GM21526 (cell line): ENCODE measurements at regions not wholly inside any gene's neighbourhood (a gene's known extent, or its start where the extent isn't known, plus 50 kb on each side); places are given as distances from the start of the nearest gene placed in this dataset.

Experiments used
- ATAC-seq: cut with Tn5 transposase; IDR thresholded peaks from one replicate; pipeline ENCODE4 v1.9.1; 2021; ENCODE audit warnings: moderate library complexity; ENCODE audit not compliant: unreplicated experiment, low FRiP score

DNA sequence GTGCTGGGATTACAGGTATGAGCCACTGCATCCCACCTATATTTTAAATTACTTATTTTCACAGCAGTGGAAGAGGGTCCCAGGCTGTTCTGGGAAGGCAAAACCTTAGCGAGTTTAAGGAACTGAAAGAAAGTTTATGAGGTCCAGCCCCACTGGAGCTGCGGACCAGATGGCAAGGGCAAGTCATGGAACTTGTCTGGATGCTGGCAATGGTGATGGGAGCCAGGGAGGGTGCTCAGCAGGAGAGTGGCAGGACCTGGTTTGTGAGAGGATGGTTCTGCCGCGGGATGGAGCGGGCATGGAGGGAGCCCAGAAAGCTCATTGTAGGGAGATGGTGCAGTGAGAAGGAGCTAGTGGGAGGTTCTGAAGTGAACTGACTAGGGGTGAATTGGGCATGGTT lies 50.6 kb upstream of the SLC45A1 start:
- ATAC-seq, result no peak

- no peak for ATAC-seq
Observed at GRCh38 chr1:8266436-8267165, 51.3 kb upstream of the SLC45A1 start.

- ATAC-seq, result no peak
Observed at GRCh38 chr1:8263791-8264190, 54.1 kb upstream of the SLC45A1 start.

DNA sequence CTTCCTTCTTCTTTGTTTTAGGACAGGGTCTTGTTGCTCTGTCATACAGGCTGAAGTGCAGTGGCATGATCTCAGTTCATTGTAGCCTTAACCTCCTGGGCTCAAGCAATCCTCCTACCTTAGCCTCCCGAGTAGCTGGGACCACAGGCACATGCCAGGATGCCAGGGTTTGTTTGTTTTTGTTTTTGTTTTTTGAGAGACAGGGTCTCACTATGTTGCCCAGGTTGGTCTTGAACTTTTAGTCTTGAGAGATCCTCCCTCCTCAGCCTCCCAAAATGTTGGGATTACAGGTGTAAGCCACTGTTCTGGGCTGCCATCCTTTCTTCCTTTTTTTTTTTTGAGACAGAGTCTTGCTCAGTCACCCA lies 56.5 kb upstream of the SLC45A1 start:
- ATAC-seq, result no peak

- no peak for ATAC-seq
Observed at GRCh38 chr1:8259498-8260290, 58.2 kb upstream of the SLC45A1 start.

DNA sequence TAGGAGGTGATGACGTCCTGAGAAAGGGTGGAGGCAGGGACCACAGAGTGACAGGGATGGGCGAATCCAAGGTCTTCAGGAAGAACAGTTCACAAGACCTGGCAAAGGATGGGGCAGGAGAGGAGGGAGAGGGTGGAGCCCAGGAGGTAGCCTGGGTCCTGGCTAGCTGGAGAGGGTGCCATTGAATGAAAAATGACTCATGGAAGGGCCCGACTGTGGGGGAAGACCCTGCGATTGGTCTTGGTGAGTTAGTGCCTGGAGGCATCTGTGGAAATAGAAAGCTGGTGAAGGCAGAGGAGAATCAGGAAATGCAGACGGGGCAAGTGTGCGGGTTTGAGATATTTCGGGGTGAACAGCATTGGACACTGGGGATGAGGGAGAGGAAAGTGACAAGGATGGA lies 60.3 kb upstream of the SLC45A1 start:
- no peak for ATAC-seq

DNA sequence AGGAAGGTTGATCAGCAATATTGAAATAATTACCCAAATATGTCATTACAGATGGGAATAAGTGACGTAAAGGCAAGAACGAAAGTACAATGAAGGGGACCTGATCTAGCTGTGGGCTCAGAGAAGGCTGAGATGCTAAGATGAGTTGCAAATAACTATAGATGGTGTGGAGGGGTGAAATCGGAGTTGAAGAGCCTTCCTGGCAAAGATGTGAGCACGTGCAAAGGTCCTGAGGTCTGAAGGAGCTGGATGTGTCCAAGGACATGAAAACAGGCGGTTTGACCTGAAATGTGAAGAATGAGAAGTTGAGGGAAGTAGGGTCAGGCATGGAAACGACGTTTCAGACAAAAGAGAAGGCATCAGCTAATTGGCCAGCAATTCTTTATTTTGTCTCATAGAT lies 61.6 kb upstream of the SLC45A1 start:
- ATAC-seq, result no peak

- no peak for ATAC-seq
Observed at GRCh38 chr1:8255712-8256111, 62.2 kb upstream of the SLC45A1 start.

- no peak for ATAC-seq
Observed at GRCh38 chr1:8252266-8252951, 65.5 kb upstream of the SLC45A1 start.

- ATAC-seq, result no peak
Observed at GRCh38 chr1:8251635-8252034, 66.3 kb upstream of the SLC45A1 start.

GRCh38 chr1:8249838-8250237 lies 68.1 kb upstream of the SLC45A1 start:
- no peak for ATAC-seq

- no peak for ATAC-seq
Observed at GRCh38 chr1:8247811-8248436, 70.0 kb upstream of the SLC45A1 start.

DNA sequence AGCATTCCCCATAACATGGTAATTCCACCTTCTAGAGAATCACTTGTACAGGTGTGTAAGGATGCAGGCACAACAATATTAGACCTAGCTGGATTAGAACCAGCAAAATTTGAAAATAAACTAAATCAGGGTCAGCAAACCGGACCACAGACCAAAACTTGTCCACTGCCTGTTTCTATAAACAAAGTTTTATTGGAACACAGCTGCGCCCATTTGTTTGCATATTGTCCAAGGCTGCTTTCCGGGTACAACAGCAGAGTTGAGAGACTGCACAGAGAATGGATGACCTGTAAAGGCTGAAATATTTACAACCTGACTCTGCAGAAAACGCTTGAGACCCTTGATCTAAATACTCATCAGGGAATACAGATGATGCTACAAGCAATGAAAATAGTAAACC lies 73.6 kb upstream of the SLC45A1 start:
- no peak for ATAC-seq

DNA sequence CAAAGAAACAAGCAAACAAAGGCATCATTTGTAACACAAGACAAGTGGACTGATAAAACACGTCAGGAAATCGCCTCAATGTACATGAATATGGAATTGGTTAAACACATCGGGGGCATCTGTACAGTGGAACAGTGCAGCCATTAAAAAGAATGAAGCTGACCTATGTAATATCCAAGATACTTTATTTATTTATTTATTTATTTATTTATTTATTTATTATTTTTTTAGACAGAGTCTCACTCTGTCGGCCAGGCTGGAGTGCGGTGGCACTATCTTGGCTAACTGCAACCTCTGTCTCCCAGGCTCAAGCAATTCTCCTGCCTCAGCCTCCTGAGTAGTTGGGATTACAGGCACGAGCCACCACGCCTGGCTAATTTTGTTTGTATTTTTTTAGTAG lies 75.4 kb upstream of the SLC45A1 start:
- ATAC-seq, result no peak

- ATAC-seq, result no peak
Observed at GRCh38 chr1:8241417-8242014, 76.4 kb upstream of the SLC45A1 start.

GRCh38 chr1:8239306-8240023 lies 78.4 kb upstream of the SLC45A1 start:
- ATAC-seq, result no peak

GRCh38 chr1:8239039-8239305 lies 78.9 kb upstream of the SLC45A1 start:
- no peak for ATAC-seq

- no peak for ATAC-seq
Observed at GRCh38 chr1:8238141-8239038, 79.5 kb upstream of the SLC45A1 start.

DNA sequence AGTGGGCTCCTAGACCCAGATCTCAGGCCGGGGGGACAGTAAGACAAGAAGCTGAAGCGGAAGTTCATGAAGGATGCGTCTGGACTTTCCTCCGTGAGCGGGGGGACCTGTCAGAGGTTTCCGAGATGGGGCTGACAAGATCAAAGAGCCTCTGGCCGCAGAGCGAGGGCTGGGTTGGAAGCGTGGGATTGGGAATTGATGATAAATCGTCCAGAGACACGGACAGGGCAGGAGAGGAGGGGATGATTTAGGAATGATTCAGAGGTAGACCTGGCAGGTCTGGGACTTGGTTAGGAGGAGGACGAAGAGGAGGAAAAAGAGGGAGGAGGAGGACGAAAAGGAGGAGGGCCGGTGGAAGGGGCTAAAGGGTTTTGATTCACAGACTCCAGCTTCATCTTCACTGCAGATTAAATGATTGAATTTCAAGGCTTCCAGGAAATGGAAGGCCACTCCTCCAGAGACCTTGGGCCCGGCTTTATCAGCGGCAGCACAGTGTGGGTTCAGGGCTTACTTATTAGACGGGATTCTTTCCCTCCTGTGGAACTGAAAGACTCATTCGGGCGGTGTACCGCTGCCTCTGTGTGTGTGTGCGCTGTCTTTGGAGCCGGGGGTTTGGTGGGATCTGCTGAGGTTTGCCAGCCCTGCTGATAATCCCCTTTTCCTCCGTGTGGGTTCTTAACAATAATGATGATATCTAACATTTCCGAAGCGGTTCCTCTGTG lies 85.7 kb upstream of the SLC45A1 start:
- ATAC-seq, result no peak
